H9 (cell line): ENCODE measurements at regions not wholly inside any gene's neighbourhood (a gene's known extent, or its start where the extent isn't known, plus 50 kb on each side); places are given as distances from the start of the nearest gene placed in this dataset.

ENCODE experiments used
- DNase-seq: peaks from one replicate; pipeline ENCODE4 v3.0.0-alpha.2; 2017
- H2AFZ ChIP-seq: one replicate; pipeline ENCODE4 v1.6.1; 2013; ENCODE audit warnings: mild to moderate bottlenecking, low read length, control low read depth, moderate library complexity
- H2AK5ac ChIP-seq: 2 replicates; pipeline ENCODE4 v1.6.1; 2013; ENCODE audit warnings: low read length, control low read depth, mixed read lengths; ENCODE audit not compliant: insufficient read length
- H2BK120ac ChIP-seq: one replicate; pipeline ENCODE4 v1.6.1; 2013; ENCODE audit warnings: low read depth, mild to moderate bottlenecking, low read length, control low read depth, inconsistent platforms; ENCODE audit not compliant: poor library complexity, severe bottlenecking
- H2BK12ac ChIP-seq: 2 replicates; pipeline ENCODE4 v1.6.1; 2013; ENCODE audit warnings: low read length, control low read depth, mixed read lengths, low read depth; ENCODE audit not compliant: insufficient read length
- H2BK15ac ChIP-seq: 2 replicates; pipeline ENCODE4 v1.6.1; 2013; ENCODE audit warnings: low read depth, low read length, control low read depth
- H2BK20ac ChIP-seq: one replicate; pipeline ENCODE4 v1.6.1; 2013; ENCODE audit warnings: low read depth, mild to moderate bottlenecking, low read length, control low read depth, inconsistent platforms; ENCODE audit not compliant: poor library complexity, severe bottlenecking
- H2BK5ac ChIP-seq: 2 replicates; pipeline ENCODE4 v1.6.1; 2013; ENCODE audit warnings: low read length, control low read depth, mixed read lengths; ENCODE audit not compliant: insufficient read length
- H3K14ac ChIP-seq: 2 replicates; pipeline ENCODE4 v1.6.1; 2013; ENCODE audit warnings: low read length, control low read depth; ENCODE audit not compliant: insufficient read depth
- H3K18ac ChIP-seq: 2 replicates; pipeline ENCODE4 v1.6.1; 2013; ENCODE audit warnings: low read depth, mild to moderate bottlenecking, mixed read lengths, low read length, control low read depth; ENCODE audit not compliant: insufficient read length
- H3K23ac ChIP-seq: 2 replicates; pipeline ENCODE4 v1.6.1; 2013; ENCODE audit warnings: low read length, control low read depth, mixed read lengths, low read depth; ENCODE audit not compliant: insufficient read length
- H3K23me2 ChIP-seq: 2 replicates; pipeline ENCODE4 v1.6.1; 2013; ENCODE audit warnings: low read depth, mild to moderate bottlenecking, mixed read lengths, low read length, control low read depth; ENCODE audit not compliant: insufficient read length, poor library complexity, severe bottlenecking
- H3K27ac ChIP-seq: 2 replicates; pipeline ENCODE4 v1.5.1; 2013; ENCODE audit warnings: low read length, control low read depth, mixed read lengths, low read depth; ENCODE audit not compliant: insufficient read length
- H3K27me3 ChIP-seq: 2 replicates; pipeline ENCODE4 v1.6.1; 2013; ENCODE audit warnings: low read length, control low read depth, inconsistent platforms; ENCODE audit not compliant: insufficient read depth
- H3K4ac ChIP-seq: 2 replicates; pipeline ENCODE4 v1.6.1; 2013; ENCODE audit warnings: low read depth, mild to moderate bottlenecking, control low read depth, inconsistent platforms, low read length, moderate library complexity
- H3K4me1 ChIP-seq: 2 replicates; pipeline ENCODE4 v1.6.1; 2013; ENCODE audit warnings: low read length, control low read depth, inconsistent platforms; ENCODE audit not compliant: insufficient read depth
- H3K4me2 ChIP-seq: 2 replicates; pipeline ENCODE4 v1.6.1; 2013; ENCODE audit warnings: low read length, control low read depth, mixed read lengths; ENCODE audit not compliant: insufficient read length, insufficient read depth
- H3K56ac ChIP-seq: 2 replicates; pipeline ENCODE4 v1.6.1; 2013; ENCODE audit warnings: low read depth, mild to moderate bottlenecking, mixed read lengths, low read length, control low read depth; ENCODE audit not compliant: insufficient read length
- H3K79me1 ChIP-seq: 2 replicates; pipeline ENCODE4 v1.6.1; 2013; ENCODE audit warnings: low read depth, mild to moderate bottlenecking, moderate library complexity, low read length, control low read depth, inconsistent platforms; ENCODE audit not compliant: insufficient read depth, poor library complexity, severe bottlenecking
- H3K79me2 ChIP-seq: 2 replicates; pipeline ENCODE4 v1.6.1; 2013; ENCODE audit warnings: low read length, control low read depth, inconsistent platforms; ENCODE audit not compliant: insufficient read depth
- H3K9ac ChIP-seq: 2 replicates; pipeline ENCODE4 v1.6.1; 2013; ENCODE audit warnings: low read length, control low read depth, mixed read lengths; ENCODE audit not compliant: insufficient read length; ENCODE audit errors: extremely low read depth
- H3K9me3 ChIP-seq: one replicate; pipeline ENCODE4 v1.6.1; 2013; ENCODE audit warnings: low read depth, low read length, inconsistent platforms; ENCODE audit not compliant: control insufficient read depth
- H3T11ph ChIP-seq: one replicate; pipeline ENCODE4 v1.6.1; 2013; ENCODE audit warnings: mild to moderate bottlenecking, low read length, control low read depth, inconsistent platforms
- H4K20me1 ChIP-seq: one replicate; pipeline ENCODE4 v1.6.1; 2013; ENCODE audit not compliant: control insufficient read depth, insufficient read length, insufficient read depth
- H4K5ac ChIP-seq: 2 replicates; pipeline ENCODE4 v1.6.1; 2013; ENCODE audit warnings: low read depth, mild to moderate bottlenecking, mixed read lengths, low read length, control low read depth; ENCODE audit not compliant: insufficient read length
- H4K8ac ChIP-seq: replicated peaks from 2 replicates; pipeline ENCODE4 v1.6.1; 2013; ENCODE audit warnings: low read length, control low read depth, mixed read lengths, low read depth; ENCODE audit not compliant: insufficient read length
- H4K91ac ChIP-seq: 2 replicates; pipeline ENCODE4 v1.6.1; 2013; ENCODE audit warnings: low read depth, mild to moderate bottlenecking, moderate library complexity, mixed read lengths, low read length, control low read depth; ENCODE audit not compliant: insufficient read length
- H3K27ac Mint-ChIP-seq, 3 experiments: 2 replicates in 2 of 3; 3 replicates in 1 of 3; pipeline ENCODE4 v1.8.0; 2020 to 2021; ENCODE audit warnings: mixed read lengths in 3 of 3, mild to moderate bottlenecking in 1 of 3, moderate library complexity in 1 of 3
- H3K27me3 Mint-ChIP-seq: 2 replicates; pipeline ENCODE4 v1.8.0; 2021; ENCODE audit warnings: low read depth, mild to moderate bottlenecking, moderate library complexity, mixed read lengths
- H3K36me3 Mint-ChIP-seq, 3 experiments: 2 replicates in 2 of 3; 3 replicates in 1 of 3; pipeline ENCODE4 v1.8.0; 2020 to 2021; ENCODE audit warnings: low read depth in 3 of 3, mixed read lengths in 3 of 3; ENCODE audit not compliant: insufficient read depth in 1 of 3
- H3K4me1 Mint-ChIP-seq, 2 experiments: 2 replicates each; pipeline ENCODE4 v1.8.0; 2020; ENCODE audit warnings: mixed read lengths in 2 of 2
- H3K4me3 Mint-ChIP-seq, 2 experiments: 2 replicates in 1 of 2; 3 replicates in 1 of 2; pipeline ENCODE4 v1.8.0; 2020 to 2021; ENCODE audit warnings: mild to moderate bottlenecking in 2 of 2, mixed read lengths in 2 of 2, moderate library complexity in 1 of 2
- H3K9me3 Mint-ChIP-seq, 2 experiments: 2 replicates in 1 of 2; 3 replicates in 1 of 2; pipeline ENCODE4 v1.8.0; 2020; ENCODE audit warnings: mild to moderate bottlenecking in 2 of 2, mixed read lengths in 2 of 2, moderate library complexity in 1 of 2
- WGBS: extraction: QIAGEN DNeasy Blood & Tissue Kit; methylation state at CpG from one replicate; pipeline ENCODE4 v1.1.7; 2013; ENCODE audit warnings: missing lambda C conversion rate, low lambda C conversion rate, mixed read lengths; ENCODE audit not compliant: insufficient read length; ENCODE audit errors: extremely low coverage; 5-methylcytosine and 5-hydroxymethylcytosine counted together
- TF ChIP-seq, protein P1 (sequence below): fragments of 200-600 bp; sonication (generic); conservative IDR thresholded peaks from 3 replicates; pipeline ENCODE4 v1.8.0; 2021; ENCODE audit warnings: antibody characterized with exemption, mild to moderate bottlenecking

DNA sequence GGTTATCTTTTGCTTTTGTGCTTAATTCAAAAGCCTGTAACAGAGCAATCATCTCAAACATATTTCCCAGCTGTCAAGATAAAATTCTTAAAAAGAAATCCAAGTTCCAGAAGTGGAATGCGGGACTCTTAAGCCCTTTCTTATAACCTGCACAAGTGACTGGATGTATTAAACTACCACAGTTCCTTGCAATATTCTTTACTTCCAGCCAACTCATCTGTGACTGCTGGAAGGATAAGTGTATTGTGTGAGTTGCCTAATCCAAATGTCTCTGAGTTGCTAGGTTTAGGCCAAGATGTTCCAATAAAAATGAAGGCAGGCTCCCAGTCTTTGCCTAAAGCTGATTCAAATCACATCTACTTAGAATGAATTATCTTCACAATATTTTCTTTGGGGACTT lies 159.2 kb upstream of the SLC24A2 start:
- H3K9me3 Mint-ChIP-seq = no peaks in the 10 kb centered on the region; a peak in 2 of 5 replicates
- no peak overlapping the region for H2AK5ac ChIP-seq
- no peak overlapping the region for H3K56ac ChIP-seq
- no peak for DNase-seq
- H4K20me1 ChIP-seq = no peaks in the 10 kb centered on the region
- no peaks in the 10 kb centered on the region for H3K9me3 ChIP-seq
- H3K4me3 Mint-ChIP-seq = no peak overlapping the region
- no peaks in the 10 kb centered on the region for H3K23me2 ChIP-seq
- no peak overlapping the region for H3K14ac ChIP-seq
- H2BK15ac ChIP-seq = no peak overlapping the region
- no peaks in the 10 kb centered on the region for H3K79me2 ChIP-seq
- H2BK12ac ChIP-seq = no peak overlapping the region
- H3K23ac ChIP-seq = no peak overlapping the region
- H3K4me1 Mint-ChIP-seq = peaks cover 7 to 13% of the 10 kb centered on the region in 2 experiments; a peak in 3 of 4 replicates
- TF ChIP-seq, protein P1, sequence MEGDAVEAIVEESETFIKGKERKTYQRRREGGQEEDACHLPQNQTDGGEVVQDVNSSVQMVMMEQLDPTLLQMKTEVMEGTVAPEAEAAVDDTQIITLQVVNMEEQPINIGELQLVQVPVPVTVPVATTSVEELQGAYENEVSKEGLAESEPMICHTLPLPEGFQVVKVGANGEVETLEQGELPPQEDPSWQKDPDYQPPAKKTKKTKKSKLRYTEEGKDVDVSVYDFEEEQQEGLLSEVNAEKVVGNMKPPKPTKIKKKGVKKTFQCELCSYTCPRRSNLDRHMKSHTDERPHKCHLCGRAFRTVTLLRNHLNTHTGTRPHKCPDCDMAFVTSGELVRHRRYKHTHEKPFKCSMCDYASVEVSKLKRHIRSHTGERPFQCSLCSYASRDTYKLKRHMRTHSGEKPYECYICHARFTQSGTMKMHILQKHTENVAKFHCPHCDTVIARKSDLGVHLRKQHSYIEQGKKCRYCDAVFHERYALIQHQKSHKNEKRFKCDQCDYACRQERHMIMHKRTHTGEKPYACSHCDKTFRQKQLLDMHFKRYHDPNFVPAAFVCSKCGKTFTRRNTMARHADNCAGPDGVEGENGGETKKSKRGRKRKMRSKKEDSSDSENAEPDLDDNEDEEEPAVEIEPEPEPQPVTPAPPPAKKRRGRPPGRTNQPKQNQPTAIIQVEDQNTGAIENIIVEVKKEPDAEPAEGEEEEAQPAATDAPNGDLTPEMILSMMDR = no peak
- no peak overlapping the region for H3K4me2 ChIP-seq
- H4K5ac ChIP-seq = no peak overlapping the region
- no peak overlapping the region for H4K91ac ChIP-seq
- H3K4ac ChIP-seq = no peak overlapping the region
- no peak overlapping the region for H2AFZ ChIP-seq
- peaks cover 1% of the 10 kb centered on the region; the same call in 1 of the 2 replicates for H3K27me3 Mint-ChIP-seq
- H3K18ac ChIP-seq = no peak overlapping the region
- WGBS = no CpG with 5 or more reads among the region's 1 CpG
- no peak overlapping the region for H2BK120ac ChIP-seq
- H3K9ac ChIP-seq = no peak overlapping the region
- H3K27me3 ChIP-seq = no peaks in the 10 kb centered on the region
- no peak overlapping the region for H4K8ac ChIP-seq
- H3T11ph ChIP-seq = no peak overlapping the region
- H2BK5ac ChIP-seq = no peak overlapping the region
- H3K27ac ChIP-seq = no peak overlapping the region
- H3K79me1 ChIP-seq = no peaks in the 10 kb centered on the region
- no peaks in the 10 kb centered on the region for H3K4me1 ChIP-seq
- H3K36me3 Mint-ChIP-seq = peaks cover 0 to 4% (median 2%) of the 10 kb centered on the region in 3 experiments; a peak in 3 of 7 replicates
- no peak overlapping the region for H3K27ac Mint-ChIP-seq
- H2BK20ac ChIP-seq = no peak overlapping the region
